MM.1S (cell line): ENCODE measurements at regions not wholly inside any gene's neighbourhood (a gene's known extent, or its start where the extent isn't known, plus 50 kb on each side); places are given as distances from the start of the nearest gene placed in this dataset.

ENCODE experiments used
- DNase-seq: peaks from one replicate; pipeline ENCODE4 v3.0.0-alpha.2; 2015
- H2AFZ ChIP-seq: fragments of 300-600 bp; sonication (generic); 2 replicates; pipeline ENCODE4 v1.6.0; 2016; ENCODE audit warnings: antibody characterized with exemption, low read length
- H3F3A ChIP-seq: fragments of 300-600 bp; sonication (generic); 2 replicates; pipeline ENCODE4 v1.6.1; 2016; ENCODE audit warnings: mild to moderate bottlenecking, antibody characterized with exemption, low read length, moderate library complexity, mixed read lengths; ENCODE audit not compliant: insufficient read depth
- H3K27ac ChIP-seq: fragments of 300-600 bp; sonication (generic); 2 replicates; pipeline ENCODE4 v1.5.1; 2016; ENCODE audit warnings: mild to moderate bottlenecking, low read length
- H3K27me3 ChIP-seq: fragments of 300-600 bp; sonication (generic); replicated peaks from 2 replicates; pipeline ENCODE4 v1.6.0; 2016; ENCODE audit warnings: low read length; ENCODE audit not compliant: insufficient read depth
- H3K36me3 ChIP-seq: fragments of 300-600 bp; sonication (generic); replicated peaks from 2 replicates; pipeline ENCODE4 v1.6.1; 2016; ENCODE audit warnings: mild to moderate bottlenecking, low read length, mixed read lengths; ENCODE audit not compliant: insufficient read depth
- H3K4me1 ChIP-seq: fragments of 300-600 bp; sonication (generic); 2 replicates; pipeline ENCODE4 v1.6.1; 2016; ENCODE audit warnings: low read length, mixed read lengths
- H3K4me2 ChIP-seq: fragments of 300-600 bp; sonication (generic); 2 replicates; pipeline ENCODE4 v1.6.0; 2016; ENCODE audit warnings: low read depth, low read length
- H3K4me3 ChIP-seq: fragments of 300-600 bp; sonication (generic); 2 replicates; pipeline ENCODE4 v1.5.1; 2016; ENCODE audit warnings: low read length, mixed read lengths
- H3K79me2 ChIP-seq: fragments of 300-600 bp; sonication (generic); 2 replicates; pipeline ENCODE4 v1.6.1; 2016; ENCODE audit warnings: mixed run types, low read length, mixed read lengths
- H3K9ac ChIP-seq: fragments of 300-600 bp; sonication (generic); 2 replicates; pipeline ENCODE4 v1.6.1; 2016; ENCODE audit warnings: low read length, mixed read lengths
- H3K9me2 ChIP-seq: fragments of 300-600 bp; sonication (generic); replicated peaks from 2 replicates; pipeline ENCODE4 v1.6.1; 2016; ENCODE audit warnings: mild to moderate bottlenecking, low read length, mixed read lengths; ENCODE audit not compliant: insufficient read depth
- H3K9me3 ChIP-seq: fragments of 300-600 bp; sonication (generic); replicated peaks from 2 replicates; pipeline ENCODE4 v1.6.1; 2016; ENCODE audit warnings: mild to moderate bottlenecking, low read length, mixed read lengths; ENCODE audit not compliant: insufficient read depth
- H4K20me1 ChIP-seq: fragments of 300-600 bp; sonication (generic); 2 replicates; pipeline ENCODE4 v1.6.1; 2016; ENCODE audit warnings: mild to moderate bottlenecking, low read length, moderate library complexity, mixed read lengths; ENCODE audit not compliant: insufficient read depth
- CTCF ChIP-seq: fragments of 300-600 bp; sonication (generic); IDR thresholded peaks from 2 replicates; pipeline ENCODE4 v1.5.1; 2016; ENCODE audit warnings: antibody characterized with exemption, low read length, mixed read lengths
- EZH2 ChIP-seq: fragments of 300-600 bp; sonication (generic); optimal IDR thresholded peaks from 2 replicates; pipeline ENCODE3; 2017; ENCODE audit warnings: low read depth, mild to moderate bottlenecking, antibody characterized with exemption, low read length, mixed read lengths
- EZH2phosphoT487 ChIP-seq: fragments of 300-600 bp; sonication (generic); IDR thresholded peaks from 2 replicates; pipeline ENCODE4 v1.6.1; 2018; ENCODE audit warnings: antibody characterized with exemption, low read length

DNA sequence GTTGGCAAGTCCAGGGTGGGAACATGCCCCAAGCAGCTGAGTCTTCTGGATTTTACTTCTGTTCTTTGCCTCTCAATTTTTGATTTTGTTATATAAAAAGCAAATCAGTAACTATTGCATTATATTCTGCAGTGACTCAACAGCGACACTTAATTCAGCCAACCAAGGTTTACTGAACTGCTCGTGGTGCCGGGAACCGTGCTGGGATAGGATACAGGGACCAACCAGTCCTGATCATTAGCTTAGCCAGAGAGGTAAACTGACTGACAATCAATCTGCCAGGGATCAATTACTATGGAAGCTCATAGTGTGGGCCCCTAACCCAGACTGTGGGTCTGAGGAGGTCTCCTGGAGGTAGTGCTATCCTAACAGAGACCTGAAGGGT lies 68.4 kb upstream of the ZNF281 start:
- H3K4me2 ChIP-seq = no peak overlapping the region
- no peaks in the 10 kb centered on the region for H3K9me3 ChIP-seq
- no peaks in the 10 kb centered on the region for H3K27me3 ChIP-seq
- no peaks in the 10 kb centered on the region for H3K79me2 ChIP-seq
- TF ChIP-seq CTCF = no peak
- no peak for TF ChIP-seq EZH2phosphoT487
- no peak overlapping the region for H3K27ac ChIP-seq
- no peaks in the 10 kb centered on the region for H3K36me3 ChIP-seq
- H3K9me2 ChIP-seq = no peaks in the 10 kb centered on the region
- H3F3A ChIP-seq = no peaks in the 10 kb centered on the region
- H3K9ac ChIP-seq = no peak overlapping the region
- no peaks in the 10 kb centered on the region for H4K20me1 ChIP-seq
- H3K4me3 ChIP-seq = no peak overlapping the region
- H3K4me1 ChIP-seq = no peaks in the 10 kb centered on the region
- H2AFZ ChIP-seq = no peak overlapping the region
- DNase-seq = no peak

DNA sequence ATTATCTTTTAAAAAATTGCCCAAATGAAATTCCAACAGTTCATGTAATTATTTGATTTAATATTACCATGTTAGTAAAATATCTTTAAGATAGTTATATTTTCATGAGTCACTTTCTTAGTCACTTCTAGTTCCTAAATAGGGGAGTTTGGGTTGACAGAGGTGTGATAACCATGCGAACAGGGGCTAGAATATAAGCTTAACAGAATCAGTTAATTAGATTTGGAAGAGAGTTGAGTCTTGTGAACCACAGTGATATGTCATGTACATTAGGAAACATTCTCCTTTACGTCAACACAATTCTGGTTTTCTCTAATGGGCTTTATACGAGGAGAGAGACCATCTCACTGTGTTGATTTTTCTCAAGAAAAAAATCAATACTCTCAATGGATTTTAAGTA lies 64.8 kb upstream of the ZNF281 start:
- TF ChIP-seq EZH2 (no peak), EZH2phosphoT487 (no peak), CTCF (no peak)
- H2AFZ ChIP-seq = no peak overlapping the region
- no peaks in the 10 kb centered on the region for H3K36me3 ChIP-seq
- no peaks in the 10 kb centered on the region for H4K20me1 ChIP-seq
- H3F3A ChIP-seq = no peaks in the 10 kb centered on the region
- no peak overlapping the region for H3K4me3 ChIP-seq
- H3K9ac ChIP-seq = no peak overlapping the region
- DNase-seq = no peak
- H3K79me2 ChIP-seq = no peaks in the 10 kb centered on the region
- no peaks in the 10 kb centered on the region for H3K4me1 ChIP-seq
- H3K27ac ChIP-seq = no peak overlapping the region
- H3K9me2 ChIP-seq = no peaks in the 10 kb centered on the region
- no peak overlapping the region for H3K4me2 ChIP-seq
- H3K27me3 ChIP-seq = no peaks in the 10 kb centered on the region
- no peaks in the 10 kb centered on the region for H3K9me3 ChIP-seq

- no peak for DNase-seq
- Histone ChIP-seq H3K27ac (no peak overlapping the region), H3K4me1 (no peaks in the 10 kb centered on the region), H3K4me3 (no peak overlapping the region), H3K36me3 (no peaks in the 10 kb centered on the region), H3K27me3 (no peaks in the 10 kb centered on the region), H3K9ac (no peak overlapping the region), H2AFZ (no peak overlapping the region), H4K20me1 (no peaks in the 10 kb centered on the region), H3K79me2 (no peaks in the 10 kb centered on the region), H3K9me2 (no peaks in the 10 kb centered on the region), H3K4me2 (0 out of 2 replicates have a peak overlapping the region, but pooled peaks have one; percentile 5), H3K9me3 (no peaks in the 10 kb centered on the region), H3F3A (no peaks in the 10 kb centered on the region)
- TF ChIP-seq EZH2phosphoT487 = no peak
- TF ChIP-seq EZH2 = no peak
- no peak for TF ChIP-seq CTCF
These were observed 64.0 kb upstream of the ZNF281 start for GRCh38 chr1:200473698-200474371.
